GM18870 (cell line): ENCODE measurements at regions not wholly inside any gene's neighbourhood (a gene's known extent, or its start where the extent isn't known, plus 50 kb on each side); places are given as distances from the start of the nearest gene placed in this dataset.
"Not testable (repeated sequence)": the region's sequence is repeated elsewhere in the genome, so short reads cannot be mapped to it uniquely, and the experiment has no call there.

ENCODE experiments used
- ATAC-seq: cut with Tn5 transposase; IDR thresholded peaks from one replicate; pipeline ENCODE4 v1.9.1; 2021; ENCODE audit warnings: moderate library complexity; ENCODE audit not compliant: unreplicated experiment

DNA sequence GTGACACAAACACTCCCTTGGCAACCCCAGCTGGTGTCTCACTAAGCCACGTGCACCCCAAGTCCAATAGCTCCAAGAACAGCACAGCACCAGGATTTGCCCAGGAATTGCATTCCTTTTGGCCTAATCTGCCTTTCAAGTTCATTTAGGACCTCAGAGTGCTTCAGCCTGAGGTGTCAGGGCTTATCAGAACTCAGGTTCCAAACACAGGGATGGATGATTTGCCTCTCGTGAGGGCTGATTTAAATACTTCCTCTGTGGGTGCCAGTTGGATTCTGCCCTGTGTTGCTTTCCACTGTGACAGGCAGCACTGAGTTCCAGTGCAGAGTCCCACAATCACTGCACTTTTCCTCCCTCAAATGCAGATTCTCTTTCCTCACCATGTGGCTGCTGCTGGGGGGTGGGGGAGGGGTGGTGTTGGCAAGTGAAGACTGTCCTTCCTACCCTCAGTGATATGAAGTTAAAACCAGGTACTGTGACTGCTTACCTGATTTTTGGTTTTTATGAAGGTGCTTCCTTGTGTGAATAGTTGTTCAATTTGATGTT is 204.3 kb upstream of the STAC start:
- ATAC-seq: no peak

DNA sequence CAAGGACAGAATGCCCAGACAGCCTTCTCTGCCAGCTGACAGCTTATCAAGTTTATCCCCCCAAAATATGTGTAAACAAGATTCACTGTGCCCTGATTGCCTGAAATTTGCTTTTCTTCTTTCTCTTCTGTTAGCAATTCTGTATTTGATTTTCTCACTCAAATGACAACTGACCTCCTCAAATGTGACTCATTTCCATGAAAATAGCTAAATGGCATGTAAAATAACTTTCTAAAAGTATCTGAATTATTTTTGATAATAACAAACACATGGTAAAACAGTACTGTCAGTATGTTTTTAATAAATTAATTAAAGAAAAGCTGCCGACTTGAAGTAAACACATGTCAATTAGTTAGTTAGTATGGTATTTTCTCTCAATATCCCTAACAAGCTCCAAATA is 202.3 kb upstream of the STAC start:
- no peak for ATAC-seq

DNA sequence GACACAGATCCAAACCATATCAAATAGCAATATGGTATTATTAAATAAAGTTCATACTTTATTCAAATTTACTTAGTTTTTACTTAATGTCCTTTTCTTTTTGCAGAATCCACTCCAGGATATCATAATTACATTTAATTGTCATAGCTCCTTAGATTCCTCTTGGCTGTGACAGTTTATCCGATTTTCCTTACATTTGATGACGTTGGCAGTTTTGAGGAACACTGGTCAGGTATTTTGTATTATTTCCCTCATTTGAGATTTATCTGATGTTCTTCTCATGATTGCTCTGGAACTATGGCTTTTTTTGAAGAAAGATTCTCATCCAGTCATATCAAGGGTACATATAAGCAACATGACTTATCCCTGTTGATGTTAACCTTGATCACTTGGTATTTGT is 198.3 kb upstream of the STAC start:
- ATAC-seq: no peak

DNA sequence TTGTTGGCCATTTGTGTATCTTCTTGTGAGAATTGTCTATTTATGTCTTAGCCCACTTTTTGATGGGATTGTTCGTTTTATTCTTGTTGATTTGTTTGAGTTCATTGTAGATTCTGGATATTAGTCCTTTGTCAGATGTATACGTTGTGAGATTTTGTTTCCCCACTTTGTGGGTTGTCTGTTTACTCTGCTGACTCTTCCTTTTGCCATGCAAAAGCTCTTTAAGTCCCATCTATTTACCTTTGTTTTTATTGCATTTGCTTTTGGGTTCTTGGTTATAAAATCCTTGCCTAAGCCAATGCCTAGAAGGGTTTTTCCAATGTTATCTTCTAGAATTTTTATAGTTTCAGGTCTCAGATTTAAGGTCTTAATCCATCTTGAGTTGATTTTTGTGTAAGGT is 193.1 kb upstream of the STAC start:
- not testable (repeated sequence) for ATAC-seq

DNA sequence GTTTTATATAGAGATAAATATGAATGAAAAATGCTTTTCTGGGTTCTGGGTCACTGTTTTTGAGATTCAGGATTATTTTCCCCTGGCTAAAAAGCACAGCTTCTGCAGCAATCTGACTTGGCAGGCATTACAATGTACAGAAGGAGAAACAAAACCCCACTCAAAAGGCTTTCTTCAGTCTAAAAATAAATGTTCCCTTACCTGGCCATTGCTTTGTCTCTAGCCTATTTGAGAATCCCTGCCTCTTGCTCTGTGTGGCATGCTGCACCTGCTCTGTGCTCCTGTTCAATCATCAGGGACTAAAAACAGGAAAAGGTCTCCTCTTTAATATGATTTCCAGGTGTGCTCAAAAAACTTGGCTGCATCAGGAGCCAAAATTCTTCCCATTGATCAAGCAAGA is 187.4 kb upstream of the STAC start:
- ATAC-seq: no peak

DNA sequence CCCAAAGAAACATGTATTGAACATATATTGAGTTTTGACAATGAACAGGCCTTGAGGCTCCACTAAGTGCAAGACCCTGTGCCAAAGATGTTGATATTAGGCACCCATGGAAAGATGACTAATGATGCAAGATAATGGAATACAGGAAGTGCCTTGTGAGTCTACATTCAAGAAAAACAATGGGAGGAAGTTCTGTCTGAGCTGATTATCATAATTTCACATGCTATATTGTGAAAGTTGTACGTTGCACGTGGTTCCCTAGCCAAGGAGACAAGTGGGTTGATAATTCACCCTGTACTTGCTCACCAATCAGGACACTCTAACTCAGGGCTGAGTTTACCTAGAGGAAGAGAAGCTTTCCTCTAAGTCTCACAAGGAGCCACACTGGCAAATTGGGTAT is 186.9 kb upstream of the STAC start:
- no peak for ATAC-seq

DNA sequence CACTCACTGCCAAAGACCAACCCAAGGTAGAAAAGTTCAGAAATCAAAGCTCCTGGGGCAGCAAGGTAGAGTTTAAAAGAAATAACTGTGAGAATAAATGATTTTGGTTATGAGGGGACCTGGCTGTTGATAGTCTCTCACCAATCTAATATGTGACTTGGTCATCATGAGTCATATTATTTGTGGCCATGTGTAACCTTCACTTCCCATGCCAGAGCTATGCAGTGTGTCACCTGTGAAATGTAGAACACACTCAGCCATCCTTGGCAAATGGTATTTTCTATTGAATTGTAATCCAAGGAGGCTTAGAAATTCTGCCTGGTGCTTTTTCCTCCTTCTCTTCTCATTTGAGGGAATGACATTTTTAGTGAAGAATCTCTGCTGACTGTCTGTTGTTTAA is 184.2 kb upstream of the STAC start:
- no peak for ATAC-seq

DNA sequence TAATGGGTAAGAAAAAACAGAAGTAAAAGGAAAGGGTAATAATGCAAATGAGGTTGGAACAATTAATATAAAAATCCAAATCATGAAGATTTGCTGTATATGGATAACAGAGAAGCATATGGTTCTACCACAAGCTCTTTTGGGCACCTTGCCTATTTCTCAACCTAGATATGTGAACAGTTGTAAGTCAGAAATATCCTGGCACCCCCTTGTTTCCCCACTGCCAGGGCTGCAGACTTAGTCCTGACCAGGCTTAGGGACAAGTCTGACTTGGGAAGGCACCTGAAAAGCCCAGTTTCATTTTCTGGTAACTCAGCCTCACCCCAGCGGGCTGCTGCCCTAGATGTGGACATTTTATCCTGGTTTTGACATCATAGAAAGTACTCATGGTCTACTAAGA is 183.2 kb upstream of the STAC start:
- ATAC-seq: no peak

DNA sequence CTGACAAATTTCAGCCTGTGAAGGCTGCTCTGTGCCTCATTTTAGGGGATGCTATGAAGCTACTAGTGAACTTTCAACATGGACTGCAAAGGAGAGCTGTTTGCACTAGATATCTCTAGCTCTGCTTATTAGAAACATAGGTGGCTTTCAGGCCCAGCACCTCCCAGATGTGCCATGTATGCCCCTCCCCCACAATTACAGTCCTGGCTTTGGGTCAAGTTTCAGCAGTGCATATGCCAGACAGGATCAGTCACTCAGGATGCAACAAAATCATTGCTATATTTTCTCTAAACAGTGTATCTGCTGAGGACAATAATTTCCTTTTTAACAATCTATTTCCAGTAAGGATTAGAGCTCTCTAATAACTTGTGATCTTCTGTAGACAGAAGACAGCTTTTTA is 178.8 kb upstream of the STAC start:
- ATAC-seq: no peak

DNA sequence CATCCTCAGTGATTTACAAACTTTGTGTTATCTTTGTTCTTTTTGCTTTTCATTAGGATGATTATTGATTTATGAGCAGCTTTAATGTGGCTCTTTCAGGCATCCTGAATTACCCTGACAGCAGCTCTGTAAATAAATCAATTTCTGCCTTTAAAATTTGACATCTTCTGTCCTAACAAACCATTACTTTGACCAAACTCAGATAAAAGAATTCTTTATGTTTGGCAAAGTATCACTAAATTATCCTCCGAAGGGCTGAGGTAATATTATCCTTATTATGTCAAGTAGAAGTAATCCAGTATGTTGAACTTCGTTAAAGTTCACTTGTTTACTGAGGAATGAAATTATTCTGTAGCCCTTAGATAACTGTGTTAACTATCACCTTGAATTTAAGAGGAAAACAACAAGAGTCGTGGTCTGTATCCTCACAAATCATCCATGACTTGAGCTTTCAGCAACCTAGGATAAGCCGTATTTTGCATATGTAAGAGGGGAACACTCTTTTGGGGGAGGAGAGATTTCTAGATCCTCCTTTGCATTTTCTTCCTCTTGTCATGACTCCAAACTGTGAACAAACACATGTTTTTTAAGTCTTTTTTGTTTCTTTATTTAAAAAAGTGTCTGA is 173.2 kb upstream of the STAC start:
- ATAC-seq: no peak

DNA sequence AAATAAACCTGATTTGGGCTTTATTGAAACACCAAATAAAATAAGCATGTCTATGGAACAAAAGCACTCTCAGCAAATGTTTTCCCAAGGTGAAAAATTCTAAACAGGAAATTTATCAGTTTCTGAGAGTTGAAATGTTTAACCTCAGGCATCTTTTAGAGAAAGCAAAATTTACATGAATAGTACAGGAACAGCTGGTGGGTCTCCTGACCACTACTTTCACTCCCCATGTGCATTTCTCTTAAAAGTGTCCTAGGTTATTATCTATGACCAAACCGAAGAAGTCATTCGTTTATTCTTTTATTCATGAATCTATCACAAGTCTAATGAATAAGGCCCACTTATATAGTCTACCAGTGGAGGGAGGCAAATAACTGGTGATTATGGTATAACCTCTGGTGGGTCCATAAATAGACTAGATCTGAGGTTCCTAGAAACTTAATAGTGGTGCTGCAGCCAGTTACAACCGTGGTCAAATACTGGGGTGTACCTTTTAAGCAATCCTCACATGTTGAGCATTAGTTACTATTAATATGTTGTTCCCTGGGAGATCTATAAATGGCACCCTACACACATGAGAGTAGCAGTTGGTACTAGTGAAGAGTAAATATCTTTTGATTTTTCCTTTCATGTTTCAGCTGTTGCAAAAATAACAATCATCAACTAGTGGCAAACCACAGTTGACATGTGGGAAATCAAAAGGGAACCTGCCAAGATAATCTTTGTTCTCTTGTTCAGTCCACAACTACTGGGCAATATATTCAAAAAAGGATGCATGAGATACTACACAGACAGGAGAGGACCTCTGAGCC is 169.3 kb upstream of the STAC start:
- no peak for ATAC-seq

DNA sequence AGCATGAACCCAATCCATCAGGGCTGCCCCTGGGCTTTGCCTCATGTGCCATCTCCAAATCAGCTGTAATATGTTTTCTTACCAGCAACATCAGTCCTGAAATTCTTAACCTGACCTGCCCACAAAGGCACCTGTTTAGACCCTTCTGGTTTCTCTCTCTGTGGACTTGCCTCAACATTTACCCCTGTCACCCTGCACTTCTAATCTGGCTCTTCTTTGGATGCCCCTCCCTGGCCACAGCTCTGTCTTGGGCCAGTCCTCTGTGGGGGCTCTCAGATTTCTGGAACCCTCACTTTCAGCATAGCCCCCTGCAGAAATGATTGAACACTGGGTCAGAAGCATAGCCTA is 168.7 kb upstream of the STAC start:
- no peak for ATAC-seq

DNA sequence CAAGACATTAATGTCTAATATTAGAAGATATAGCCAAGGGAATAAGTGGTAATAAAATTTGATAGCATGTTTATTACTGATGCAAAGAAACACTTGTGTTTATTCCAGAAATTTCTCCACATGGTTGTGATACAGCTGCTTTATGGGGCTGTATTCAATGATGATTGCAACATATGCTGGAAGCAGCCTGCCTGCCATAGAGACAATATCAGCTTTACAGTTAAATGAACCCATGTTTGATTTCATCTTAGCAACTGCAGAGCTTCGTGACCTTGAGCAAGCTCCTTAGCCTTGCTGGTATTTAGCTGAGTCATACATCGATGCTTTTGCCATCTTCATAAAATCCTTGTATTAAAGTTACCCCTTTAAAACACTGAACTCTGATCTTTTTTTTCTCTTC is 168.1 kb upstream of the STAC start:
- ATAC-seq: no peak

DNA sequence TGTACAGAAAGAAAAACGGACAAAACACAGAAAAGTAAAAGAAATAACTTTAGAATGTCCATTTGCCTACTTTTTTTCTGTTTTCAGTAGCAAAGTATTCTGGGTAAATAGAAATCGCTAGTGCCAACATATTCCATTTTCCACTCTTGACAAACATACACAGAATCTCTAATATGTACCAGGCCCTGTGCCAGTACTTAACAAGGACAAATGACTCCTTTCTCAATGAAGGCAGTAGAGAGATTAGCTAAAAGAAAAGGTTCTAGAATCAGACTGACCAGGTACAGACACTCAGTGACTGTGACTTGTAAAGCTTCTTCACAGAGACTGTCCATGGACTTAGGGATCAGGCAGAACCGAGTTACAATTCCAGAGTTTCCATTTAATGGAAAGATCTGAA is 165.8 kb upstream of the STAC start:
- ATAC-seq: no peak

DNA sequence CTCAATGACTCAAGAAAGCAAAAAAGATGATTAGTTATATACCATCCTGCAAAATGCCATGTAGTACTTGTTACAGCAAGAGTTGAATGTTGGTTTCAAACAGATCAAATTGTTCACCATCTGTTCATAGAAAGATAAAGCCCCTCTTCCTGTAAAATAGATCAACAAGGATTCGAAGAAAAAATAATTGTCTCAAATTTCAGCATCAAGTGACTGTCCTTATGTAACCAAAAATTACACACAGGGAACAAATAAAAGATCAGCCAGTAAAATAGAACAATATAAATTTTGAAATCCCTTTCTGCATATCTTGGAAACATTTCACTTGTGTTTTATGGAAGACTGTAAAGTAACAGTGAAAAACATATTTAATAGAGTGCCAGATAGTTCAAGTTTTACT is 165.1 kb upstream of the STAC start:
- no peak for ATAC-seq

DNA sequence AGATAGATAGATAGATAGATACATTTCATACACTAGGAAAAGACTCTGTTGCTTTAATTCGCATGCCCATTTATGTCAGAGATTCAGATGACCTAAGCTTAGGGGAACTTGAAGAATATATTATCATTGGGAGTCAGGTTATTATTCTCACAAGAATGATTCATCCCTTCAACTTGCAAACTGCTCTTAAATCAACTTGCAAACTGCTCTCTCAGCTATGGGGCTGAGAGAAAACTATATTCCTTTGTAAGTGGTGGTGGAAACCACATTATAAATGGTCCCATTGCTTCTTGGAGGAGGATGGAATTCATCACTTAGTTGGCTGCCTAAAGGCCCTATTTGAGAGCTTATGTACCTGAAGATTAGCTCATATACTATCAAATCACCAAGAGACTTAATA is 160.9 kb upstream of the STAC start:
- ATAC-seq: no peak

DNA sequence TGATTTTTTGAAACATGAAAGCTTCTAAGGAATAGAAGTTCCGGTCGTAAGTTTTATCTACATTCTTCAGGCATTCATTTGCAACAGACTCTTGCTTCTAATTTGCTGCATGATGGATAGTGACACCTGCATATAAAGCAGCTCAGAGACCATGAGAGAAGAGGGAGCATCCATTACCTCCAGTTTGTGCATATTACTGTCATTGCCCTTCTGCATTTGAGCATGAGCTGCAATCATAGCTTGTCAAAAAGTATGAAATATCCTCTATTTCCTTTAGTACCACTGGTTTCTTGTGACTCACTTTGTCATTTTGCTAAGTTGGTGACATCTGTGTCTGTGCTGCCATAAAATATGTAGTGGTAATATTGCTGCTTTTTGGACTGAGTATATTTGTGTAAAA is 160.1 kb upstream of the STAC start:
- ATAC-seq: no peak

DNA sequence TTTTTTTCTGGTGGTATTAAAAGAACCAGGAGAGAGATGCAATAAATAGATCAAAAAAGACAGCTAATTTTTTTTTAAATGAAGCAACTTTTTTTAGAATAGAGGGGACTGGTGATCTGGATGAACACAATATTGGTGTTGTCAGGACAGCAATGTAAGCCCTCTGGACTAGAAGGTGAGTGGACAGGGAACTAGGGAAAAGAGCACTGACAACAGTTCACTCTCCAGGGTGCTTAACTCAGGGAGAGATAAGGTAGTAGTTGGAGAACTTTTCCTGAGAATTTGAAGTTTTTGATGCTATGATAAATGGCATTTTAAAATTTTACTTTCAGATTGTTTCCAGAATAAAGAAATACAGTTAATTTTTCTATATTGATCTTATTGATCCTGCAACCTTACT is 158.3 kb upstream of the STAC start:
- no peak for ATAC-seq

DNA sequence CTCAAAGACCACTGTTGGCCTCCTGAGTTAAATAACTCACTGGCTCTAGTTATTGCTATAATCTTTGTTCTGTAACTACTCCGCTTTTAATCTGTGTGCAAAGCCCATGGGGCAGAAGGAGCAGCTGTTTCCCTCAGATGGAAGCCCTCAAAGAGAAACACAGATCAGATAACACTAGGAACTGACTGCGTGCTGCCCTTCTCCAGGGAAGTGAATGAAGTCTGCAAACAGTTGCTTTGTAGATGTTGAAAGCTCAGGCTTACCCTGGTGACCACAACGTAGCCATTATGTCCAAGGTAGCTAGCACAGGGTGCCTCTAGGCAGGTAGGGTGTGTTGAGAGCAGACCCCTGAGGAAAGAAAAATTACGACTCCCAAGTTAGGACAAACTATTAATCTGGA is 152.3 kb upstream of the STAC start:
- no peak for ATAC-seq

DNA sequence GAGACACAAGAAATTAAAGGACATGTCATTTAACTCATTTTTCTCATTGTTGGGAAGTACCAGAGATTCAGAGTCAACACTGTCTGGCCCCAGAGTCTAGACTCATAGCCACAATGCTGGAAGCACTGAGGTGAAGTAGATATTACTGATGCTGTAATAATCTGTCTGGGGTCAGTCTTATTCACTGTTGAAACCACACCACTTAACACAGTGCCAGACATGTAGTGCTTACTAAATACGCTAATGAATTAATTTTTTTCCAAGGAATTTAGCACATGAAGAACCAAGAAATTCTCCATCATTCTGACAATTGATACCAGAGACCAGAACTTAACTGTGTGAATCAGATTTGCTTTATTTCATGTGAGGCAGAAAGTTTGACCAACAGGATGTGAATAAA is 150.8 kb upstream of the STAC start:
- ATAC-seq: no peak

DNA sequence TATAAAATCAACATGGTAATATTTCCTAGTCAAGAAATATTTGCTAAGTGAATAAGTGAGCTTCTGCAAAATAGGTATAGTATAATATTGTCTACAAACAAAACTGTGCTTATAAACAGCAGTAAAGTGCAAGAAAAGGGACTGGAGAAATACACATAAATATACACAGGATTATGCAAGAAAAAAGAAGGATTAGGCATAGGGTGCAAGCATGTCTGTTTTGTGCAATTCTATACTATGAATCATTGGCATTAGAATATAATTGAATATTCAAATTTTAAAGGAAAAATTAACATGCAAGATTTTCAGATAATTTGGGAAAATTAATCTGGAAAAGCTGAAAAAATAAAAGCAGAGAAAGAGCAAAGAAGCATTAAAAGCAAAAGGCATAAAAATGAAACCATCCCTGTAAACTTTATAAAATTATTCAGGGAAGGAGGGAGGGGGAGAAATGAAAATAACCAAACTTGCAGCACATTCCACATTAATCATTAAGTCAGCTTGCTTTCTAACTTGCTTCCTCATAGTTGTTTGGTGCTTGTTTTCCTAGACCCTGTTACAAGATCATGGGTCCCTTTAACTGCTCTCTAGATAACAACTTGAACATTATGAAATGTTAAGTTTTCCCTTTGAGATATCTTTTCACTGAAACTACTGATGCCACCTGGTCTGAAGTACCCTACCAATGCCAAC is 147.4 kb upstream of the STAC start:
- no peak for ATAC-seq

DNA sequence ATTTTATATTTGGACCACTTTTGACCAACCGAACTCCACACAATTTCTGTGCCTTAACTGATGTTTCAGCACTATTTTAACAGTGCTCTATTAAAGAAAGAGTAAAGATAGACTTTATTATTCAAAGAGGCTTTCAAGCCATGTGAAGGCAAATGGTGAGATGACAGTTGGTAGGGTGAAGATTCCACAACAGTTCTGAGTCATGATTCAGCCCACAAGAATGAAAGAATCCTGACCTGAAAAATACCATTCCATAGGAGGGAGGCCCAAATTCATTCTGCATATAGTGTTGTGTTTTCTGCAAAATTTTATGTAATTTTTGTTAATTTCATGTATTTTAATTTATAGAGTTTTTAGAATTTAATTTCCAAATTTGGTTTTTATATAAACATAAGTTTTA is 135.6 kb upstream of the STAC start:
- ATAC-seq: no peak
